HCT116 (cell line): ENCODE measurements at regions not wholly inside any gene's neighbourhood (a gene's known extent, or its start where the extent isn't known, plus 50 kb on each side); places are given as distances from the start of the nearest gene placed in this dataset.

ENCODE experiments used
- CEBPB ChIP-seq: IDR thresholded peaks from 2 replicates; pipeline ENCODE4 v1.6.1; 2012; ENCODE audit warnings: low read depth
- EZH2 ChIP-seq: fragments of 200-600 bp; sonication (generic); IDR thresholded peaks from 2 replicates; pipeline ENCODE4 v1.6.1; 2017; ENCODE audit warnings: antibody characterized with exemption, mixed run types
- EZH2phosphoT487 ChIP-seq: fragments of 200-600 bp; IDR thresholded peaks from 2 replicates; pipeline ENCODE4 v1.6.1; 2018; ENCODE audit warnings: antibody characterized with exemption, borderline replicate concordance
- POLR2A ChIP-seq: IDR thresholded peaks from 2 replicates; pipeline ENCODE4 v1.7.0; 2011; ENCODE audit warnings: borderline replicate concordance; ENCODE audit not compliant: insufficient read depth, insufficient read length; ENCODE audit errors: extremely low read depth
- POLR2AphosphoS5 ChIP-seq: IDR thresholded peaks from 2 replicates; pipeline ENCODE4 v1.6.1; 2011; ENCODE audit warnings: mild to moderate bottlenecking, low read depth, low read length, moderate library complexity
- ZBTB33 ChIP-seq: IDR thresholded peaks from 2 replicates; pipeline ENCODE4 v1.6.1; 2011; ENCODE audit warnings: mild to moderate bottlenecking, low read length, moderate library complexity; ENCODE audit not compliant: insufficient replicate concordance; ENCODE audit errors: extremely low read depth
- TF ChIP-seq, protein P1 (sequence below), 3 experiments: fragments of 200-600 bp in 1 of 3; sonication (generic) in 1 of 3; IDR thresholded peaks in 2 of 3; conservative IDR thresholded peaks in 1 of 3; 2 replicates each; pipeline ENCODE4 v1.5.1; 2012 to 2017; ENCODE audit warnings: low read depth in 2 of 3, low read length in 2 of 3, antibody characterized with exemption in 1 of 3, borderline replicate concordance in 1 of 3, control low read depth in 1 of 3, mild to moderate bottlenecking in 1 of 3, mixed read lengths in 1 of 3, mixed run types in 1 of 3, moderate library complexity in 1 of 3; ENCODE audit not compliant: insufficient read depth in 1 of 3
- TF ChIP-seq, protein P2 (sequence below): IDR thresholded peaks from 2 replicates; pipeline ENCODE4 v1.6.1; 2012; ENCODE audit warnings: low read depth

- no peak for TF ChIP-seq EZH2phosphoT487
- TF ChIP-seq, protein P1, sequence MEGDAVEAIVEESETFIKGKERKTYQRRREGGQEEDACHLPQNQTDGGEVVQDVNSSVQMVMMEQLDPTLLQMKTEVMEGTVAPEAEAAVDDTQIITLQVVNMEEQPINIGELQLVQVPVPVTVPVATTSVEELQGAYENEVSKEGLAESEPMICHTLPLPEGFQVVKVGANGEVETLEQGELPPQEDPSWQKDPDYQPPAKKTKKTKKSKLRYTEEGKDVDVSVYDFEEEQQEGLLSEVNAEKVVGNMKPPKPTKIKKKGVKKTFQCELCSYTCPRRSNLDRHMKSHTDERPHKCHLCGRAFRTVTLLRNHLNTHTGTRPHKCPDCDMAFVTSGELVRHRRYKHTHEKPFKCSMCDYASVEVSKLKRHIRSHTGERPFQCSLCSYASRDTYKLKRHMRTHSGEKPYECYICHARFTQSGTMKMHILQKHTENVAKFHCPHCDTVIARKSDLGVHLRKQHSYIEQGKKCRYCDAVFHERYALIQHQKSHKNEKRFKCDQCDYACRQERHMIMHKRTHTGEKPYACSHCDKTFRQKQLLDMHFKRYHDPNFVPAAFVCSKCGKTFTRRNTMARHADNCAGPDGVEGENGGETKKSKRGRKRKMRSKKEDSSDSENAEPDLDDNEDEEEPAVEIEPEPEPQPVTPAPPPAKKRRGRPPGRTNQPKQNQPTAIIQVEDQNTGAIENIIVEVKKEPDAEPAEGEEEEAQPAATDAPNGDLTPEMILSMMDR (IDR thresholded peaks at IDR 0.05 in 2 of 3, conservative IDR thresholded peaks at IDR 0.05 in 1 of 3; ENCODE audit: borderline replicate concordance in 1 of 3, insufficient read depth in 1 of 3, low read depth in 2 of 3, low read length in 2 of 3): no peak
- TF ChIP-seq EZH2: no peak
- no peak for TF ChIP-seq CEBPB
- TF ChIP-seq ZBTB33: no peak
- TF ChIP-seq, protein P2, sequence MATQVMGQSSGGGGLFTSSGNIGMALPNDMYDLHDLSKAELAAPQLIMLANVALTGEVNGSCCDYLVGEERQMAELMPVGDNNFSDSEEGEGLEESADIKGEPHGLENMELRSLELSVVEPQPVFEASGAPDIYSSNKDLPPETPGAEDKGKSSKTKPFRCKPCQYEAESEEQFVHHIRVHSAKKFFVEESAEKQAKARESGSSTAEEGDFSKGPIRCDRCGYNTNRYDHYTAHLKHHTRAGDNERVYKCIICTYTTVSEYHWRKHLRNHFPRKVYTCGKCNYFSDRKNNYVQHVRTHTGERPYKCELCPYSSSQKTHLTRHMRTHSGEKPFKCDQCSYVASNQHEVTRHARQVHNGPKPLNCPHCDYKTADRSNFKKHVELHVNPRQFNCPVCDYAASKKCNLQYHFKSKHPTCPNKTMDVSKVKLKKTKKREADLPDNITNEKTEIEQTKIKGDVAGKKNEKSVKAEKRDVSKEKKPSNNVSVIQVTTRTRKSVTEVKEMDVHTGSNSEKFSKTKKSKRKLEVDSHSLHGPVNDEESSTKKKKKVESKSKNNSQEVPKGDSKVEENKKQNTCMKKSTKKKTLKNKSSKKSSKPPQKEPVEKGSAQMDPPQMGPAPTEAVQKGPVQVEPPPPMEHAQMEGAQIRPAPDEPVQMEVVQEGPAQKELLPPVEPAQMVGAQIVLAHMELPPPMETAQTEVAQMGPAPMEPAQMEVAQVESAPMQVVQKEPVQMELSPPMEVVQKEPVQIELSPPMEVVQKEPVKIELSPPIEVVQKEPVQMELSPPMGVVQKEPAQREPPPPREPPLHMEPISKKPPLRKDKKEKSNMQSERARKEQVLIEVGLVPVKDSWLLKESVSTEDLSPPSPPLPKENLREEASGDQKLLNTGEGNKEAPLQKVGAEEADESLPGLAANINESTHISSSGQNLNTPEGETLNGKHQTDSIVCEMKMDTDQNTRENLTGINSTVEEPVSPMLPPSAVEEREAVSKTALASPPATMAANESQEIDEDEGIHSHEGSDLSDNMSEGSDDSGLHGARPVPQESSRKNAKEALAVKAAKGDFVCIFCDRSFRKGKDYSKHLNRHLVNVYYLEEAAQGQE: no peak
- no peak for TF ChIP-seq POLR2A
- no peak for TF ChIP-seq POLR2AphosphoS5
These were observed 62.5 kb upstream of the FOXE1 start for GRCh38 chr9:97790542-97790941.
